ENCODE measurements at regions not wholly inside any gene's neighbourhood (a gene's known extent, or its start where the extent isn't known, plus 50 kb on each side); places are given as distances from the start of the nearest gene placed in this dataset.

DNA sequence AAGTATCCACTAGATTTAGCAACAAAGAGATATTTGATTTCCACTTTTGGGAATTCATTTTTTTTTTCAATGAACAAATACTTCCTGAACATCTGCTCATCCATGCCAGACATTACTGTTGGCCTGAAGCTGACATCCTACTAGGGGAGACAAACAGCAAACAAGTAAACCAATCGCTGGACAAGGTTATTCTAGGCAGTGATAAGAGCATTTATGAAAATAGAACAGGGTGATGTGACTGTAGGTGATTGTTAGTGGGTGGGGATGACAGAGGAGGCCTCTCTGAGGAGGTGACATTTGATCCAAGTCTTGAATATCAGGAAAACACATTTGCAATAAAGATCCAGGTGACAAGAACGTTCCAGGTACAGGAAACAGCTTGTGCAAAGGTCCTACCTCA, 89.1 kb upstream of the FAM180A start:
- no peaks in the 10 kb centered on the region for H3K36me3 ChIP-seq (ENCODE audit: control insufficient read depth in 1 of 2, insufficient read depth in 2 of 2, low read length in 1 of 2)
- H3K9me3 ChIP-seq (ENCODE audit: control insufficient read depth, low read length), result no peaks in the 10 kb centered on the region
- DNase-seq, result no peak
- no peak overlapping the region for H3K27ac ChIP-seq (ENCODE audit: low read depth in 1 of 2, low read length in 2 of 2)
- H3K4me1 ChIP-seq (ENCODE audit: control insufficient read depth in 1 of 2, insufficient read depth in 2 of 2, low read length in 2 of 2), result no peaks in the 10 kb centered on the region
- WGBS, 2 donors, result 48 to 58% methylated on average over 2 of the region's 2 CpGs
- ATAC-seq (ENCODE audit: low FRiP score), result no peak
- intact Hi-C loops (cut with DNase I), result no loop called here
- H3K27me3 ChIP-seq (ENCODE audit: control insufficient read depth in 1 of 2, insufficient read depth in 2 of 2, low read length in 1 of 2), result no peaks in the 10 kb centered on the region
- H3K4me3 ChIP-seq (ENCODE audit: low read length in 2 of 2), result no peak overlapping the region

DNA sequence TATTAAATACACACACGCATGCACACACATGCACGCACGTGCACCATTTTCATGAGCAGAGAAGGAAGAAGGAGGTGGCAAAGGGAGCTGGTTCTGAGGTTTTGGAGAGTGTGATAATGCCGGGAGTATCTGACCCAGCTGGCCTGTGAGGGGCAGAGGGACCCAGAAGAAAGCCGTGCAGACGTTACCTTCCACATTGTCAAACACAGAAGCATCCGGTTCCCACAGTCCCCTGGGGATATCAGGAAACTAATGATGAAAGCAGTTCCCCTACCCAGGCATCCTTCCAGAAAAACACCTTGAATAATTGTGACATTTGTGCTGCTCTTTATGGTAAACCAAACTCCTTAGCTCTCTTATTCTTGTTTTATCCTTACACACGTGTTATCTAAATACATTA, 85.7 kb upstream of the FAM180A start:
- Histone ChIP-seq H3K9me3 (ENCODE audit: control insufficient read depth, low read length) (no peaks in the 10 kb centered on the region), H3K36me3 (ENCODE audit: control insufficient read depth in 1 of 2, insufficient read depth in 2 of 2, low read length in 1 of 2) (no peaks in the 10 kb centered on the region), H3K4me1 (ENCODE audit: control insufficient read depth in 1 of 2, insufficient read depth in 2 of 2, low read length in 2 of 2) (no peaks in the 10 kb centered on the region), H3K4me3 (ENCODE audit: low read length in 2 of 2) (no peak overlapping the region), H3K27ac (ENCODE audit: low read depth in 1 of 2, low read length in 2 of 2) (no peak overlapping the region), H3K27me3 (ENCODE audit: control insufficient read depth in 1 of 2, insufficient read depth in 2 of 2, low read length in 1 of 2) (no peaks in the 10 kb centered on the region)
- intact Hi-C loops (cut with DNase I), result no loop called here
- WGBS, 2 donors, result 47 to 52% methylated on average over 8 of the region's 8 CpGs
- no peak for DNase-seq
- ATAC-seq (ENCODE audit: low FRiP score), result no peak

DNA sequence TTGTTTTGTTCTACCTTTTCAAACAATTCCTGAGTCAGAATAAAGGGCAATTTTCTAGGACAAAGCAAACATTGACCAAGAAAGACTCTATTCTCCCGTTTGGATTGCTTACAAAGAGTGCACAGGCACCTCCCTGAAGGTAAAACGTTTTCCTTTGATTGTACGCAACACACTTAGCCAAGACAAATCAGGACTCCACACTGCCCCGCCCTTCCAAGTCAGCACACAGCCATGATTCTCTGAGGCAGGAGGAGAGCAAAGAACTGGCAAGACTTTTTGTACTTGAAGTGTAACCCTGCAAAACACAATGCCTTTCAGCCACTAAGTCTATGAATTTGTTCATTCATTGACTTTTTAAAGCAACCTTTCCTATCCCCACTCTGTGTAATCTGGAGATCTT, 85.0 kb upstream of the FAM180A start:
- Histone ChIP-seq H3K4me3 (ENCODE audit: low read length in 2 of 2) (no peak overlapping the region), H3K27me3 (ENCODE audit: control insufficient read depth in 1 of 2, insufficient read depth in 2 of 2, low read length in 1 of 2) (no peaks in the 10 kb centered on the region), H3K9me3 (ENCODE audit: control insufficient read depth, low read length) (no peaks in the 10 kb centered on the region), H3K27ac (ENCODE audit: low read depth in 1 of 2, low read length in 2 of 2) (no peak overlapping the region), H3K36me3 (ENCODE audit: control insufficient read depth in 1 of 2, insufficient read depth in 2 of 2, low read length in 1 of 2) (no peaks in the 10 kb centered on the region), H3K4me1 (ENCODE audit: control insufficient read depth in 1 of 2, insufficient read depth in 2 of 2, low read length in 2 of 2) (no peaks in the 10 kb centered on the region)
- DNase-seq (no peak), ATAC-seq (ENCODE audit: low FRiP score) (no peak)
- intact Hi-C loops (cut with DNase I), result no loop called here
- 63 to 64% methylated on average over 4 of the region's 4 CpGs for WGBS, 2 donors

DNA sequence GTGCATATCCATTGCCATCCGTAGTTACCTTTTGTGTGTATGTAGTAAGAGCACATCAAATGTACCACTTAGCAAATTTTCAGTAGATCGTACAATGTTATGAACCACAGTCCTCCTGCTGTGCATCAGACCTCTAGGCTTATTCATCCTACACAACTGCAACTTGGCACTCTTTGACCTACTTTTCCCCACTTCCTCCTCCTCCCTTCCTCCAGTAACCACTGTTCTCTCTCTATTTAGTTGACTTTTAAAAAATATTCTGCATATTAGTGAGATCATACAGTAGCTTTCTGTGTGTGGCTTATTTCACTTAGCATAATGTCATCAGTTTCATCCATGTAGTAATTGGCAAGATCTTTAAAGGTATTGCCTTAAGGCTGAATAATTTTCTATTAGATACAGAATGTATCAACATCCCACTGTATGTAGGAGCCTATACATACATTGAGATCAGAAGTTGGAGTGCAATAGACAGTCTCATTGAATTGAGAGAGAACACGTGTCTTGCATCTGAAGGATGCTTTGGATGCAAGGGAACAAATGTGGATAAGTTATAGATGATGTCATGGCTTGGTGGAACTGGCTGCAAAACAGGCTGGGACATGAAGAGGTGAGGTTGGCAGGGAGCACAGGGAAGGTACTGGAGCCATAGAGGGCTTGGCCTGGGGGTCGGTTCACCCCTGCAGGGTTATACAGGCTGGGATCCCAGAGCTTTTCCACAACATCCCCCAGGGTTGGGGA, 83.0 kb upstream of the FAM180A start:
- H3K4me3 ChIP-seq (ENCODE audit: low read length in 2 of 2), result no peak overlapping the region
- DNase-seq (no peak), ATAC-seq (ENCODE audit: low FRiP score) (no peak)
- no peaks in the 10 kb centered on the region for H3K4me1 ChIP-seq (ENCODE audit: control insufficient read depth in 1 of 2, insufficient read depth in 2 of 2, low read length in 2 of 2)
- intact Hi-C loops (cut with DNase I), result no loop called here
- 64 to 67% methylated on average over 4 of the region's 4 CpGs for WGBS, 2 donors
- no peak overlapping the region for H3K27ac ChIP-seq (ENCODE audit: low read depth in 1 of 2, low read length in 2 of 2)
- H3K36me3 ChIP-seq (ENCODE audit: control insufficient read depth in 1 of 2, insufficient read depth in 2 of 2, low read length in 1 of 2), result no peaks in the 10 kb centered on the region
- H3K9me3 ChIP-seq (ENCODE audit: control insufficient read depth, low read length), result no peaks in the 10 kb centered on the region
- no peaks in the 10 kb centered on the region for H3K27me3 ChIP-seq (ENCODE audit: control insufficient read depth in 1 of 2, insufficient read depth in 2 of 2, low read length in 1 of 2)

DNA sequence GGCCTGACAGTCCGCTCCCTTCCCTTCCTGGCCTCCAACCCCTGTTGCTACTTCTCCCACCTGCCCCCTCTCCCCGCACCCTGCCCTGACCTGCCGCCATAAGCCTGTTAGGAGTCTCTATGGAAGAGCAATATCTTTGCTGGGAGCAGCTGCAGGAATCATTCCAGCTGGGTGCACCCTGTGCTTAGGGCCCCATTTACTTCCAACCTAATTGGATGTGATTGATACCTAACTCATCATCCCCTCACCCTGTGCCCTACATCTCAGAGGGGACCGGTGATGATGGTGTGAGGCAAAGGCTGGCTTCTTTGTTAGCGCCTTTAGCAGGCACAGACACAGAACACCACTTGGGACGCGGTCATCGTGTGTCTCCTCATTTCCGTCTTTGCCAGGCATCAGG, 80.0 kb upstream of the FAM180A start:
- 73 to 82% methylated on average over 9 of the region's 9 CpGs for WGBS, 2 donors

DNA sequence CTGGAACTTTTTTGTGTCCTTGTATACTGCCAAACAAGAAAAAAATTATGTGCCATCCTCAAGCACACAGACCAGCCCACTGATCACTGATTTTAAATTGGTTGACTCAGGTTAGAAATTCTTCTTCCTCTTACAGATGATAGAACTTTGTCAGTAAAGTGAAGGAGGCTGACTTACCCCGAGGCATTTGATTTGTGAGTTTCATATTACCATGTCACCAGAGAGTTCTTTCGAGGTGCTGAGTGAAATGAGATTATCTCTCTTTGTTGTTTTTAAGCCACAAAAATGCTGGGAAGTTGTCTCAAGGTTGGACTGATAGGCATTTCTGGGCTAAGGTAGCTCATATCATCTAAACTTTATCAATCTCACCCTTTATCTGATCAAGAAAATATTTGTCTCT, 78.8 kb upstream of the FAM180A start:
- Histone ChIP-seq H3K27ac (ENCODE audit: low read depth in 1 of 2, low read length in 2 of 2) (no peak overlapping the region), H3K4me3 (ENCODE audit: low read length in 2 of 2) (no peak overlapping the region), H3K9me3 (ENCODE audit: control insufficient read depth, low read length) (no peaks in the 10 kb centered on the region), H3K27me3 (ENCODE audit: control insufficient read depth in 1 of 2, insufficient read depth in 2 of 2, low read length in 1 of 2) (no peaks in the 10 kb centered on the region), H3K36me3 (ENCODE audit: control insufficient read depth in 1 of 2, insufficient read depth in 2 of 2, low read length in 1 of 2) (no peaks in the 10 kb centered on the region), H3K4me1 (ENCODE audit: control insufficient read depth in 1 of 2, insufficient read depth in 2 of 2, low read length in 2 of 2) (no peaks in the 10 kb centered on the region)
- ATAC-seq (ENCODE audit: low FRiP score), result no peak
- DNase-seq, result no peak
- intact Hi-C loops (cut with DNase I), result no loop called here
- 65 to 76% methylated on average over 2 of the region's 2 CpGs for WGBS, 2 donors

More for the DNA sequence above, 80.0 kb upstream of the FAM180A start:
- Histone ChIP-seq H3K4me1 (ENCODE audit: control insufficient read depth in 1 of 2, insufficient read depth in 2 of 2, low read length in 2 of 2) (no peaks in the 10 kb centered on the region), H3K27me3 (ENCODE audit: control insufficient read depth in 1 of 2, insufficient read depth in 2 of 2, low read length in 1 of 2) (no peaks in the 10 kb centered on the region), H3K9me3 (ENCODE audit: control insufficient read depth, low read length) (no peaks in the 10 kb centered on the region), H3K36me3 (ENCODE audit: control insufficient read depth in 1 of 2, insufficient read depth in 2 of 2, low read length in 1 of 2) (no peaks in the 10 kb centered on the region), H3K4me3 (ENCODE audit: low read length in 2 of 2) (no peak overlapping the region), H3K27ac (ENCODE audit: low read depth in 1 of 2, low read length in 2 of 2) (no peak overlapping the region)
- DNase-seq (no peak), ATAC-seq (ENCODE audit: low FRiP score) (no peak)
- intact Hi-C loops (cut with DNase I), result no loop called here

DNA sequence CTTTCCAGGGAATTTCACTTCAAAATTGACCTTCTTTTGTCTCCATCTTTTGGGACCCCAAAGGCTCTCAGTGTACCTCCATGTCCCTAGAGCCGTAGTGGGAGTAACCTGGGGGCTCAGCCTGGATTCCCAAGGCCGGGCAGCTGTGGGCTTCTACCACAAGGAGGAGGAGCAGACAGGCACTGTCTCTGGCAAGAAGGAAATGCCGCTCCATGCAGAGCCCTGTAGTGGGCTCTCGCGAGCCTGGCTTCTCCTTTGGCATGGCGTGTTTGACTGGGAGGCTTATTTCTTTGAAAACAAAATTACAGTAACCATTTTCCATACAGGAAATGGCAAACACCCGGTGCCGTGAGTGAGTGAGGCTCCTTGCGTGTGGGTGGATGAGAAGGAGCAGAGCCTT, 76.8 kb upstream of the FAM180A start:
- DNase-seq, result no peak
- no peak for ATAC-seq (ENCODE audit: low FRiP score)
- Histone ChIP-seq H3K4me1 (ENCODE audit: control insufficient read depth in 1 of 2, insufficient read depth in 2 of 2, low read length in 2 of 2) (no peaks in the 10 kb centered on the region), H3K36me3 (ENCODE audit: control insufficient read depth in 1 of 2, insufficient read depth in 2 of 2, low read length in 1 of 2) (no peaks in the 10 kb centered on the region), H3K9me3 (ENCODE audit: control insufficient read depth, low read length) (no peaks in the 10 kb centered on the region), H3K27me3 (ENCODE audit: control insufficient read depth in 1 of 2, insufficient read depth in 2 of 2, low read length in 1 of 2) (no peaks in the 10 kb centered on the region), H3K4me3 (ENCODE audit: low read length in 2 of 2) (no peak overlapping the region), H3K27ac (ENCODE audit: low read depth in 1 of 2, low read length in 2 of 2) (no peak overlapping the region)
- intact Hi-C loops (cut with DNase I), result no loop called here
- 79% methylated on average over 9 of the region's 9 CpGs for WGBS, 2 donors

DNA sequence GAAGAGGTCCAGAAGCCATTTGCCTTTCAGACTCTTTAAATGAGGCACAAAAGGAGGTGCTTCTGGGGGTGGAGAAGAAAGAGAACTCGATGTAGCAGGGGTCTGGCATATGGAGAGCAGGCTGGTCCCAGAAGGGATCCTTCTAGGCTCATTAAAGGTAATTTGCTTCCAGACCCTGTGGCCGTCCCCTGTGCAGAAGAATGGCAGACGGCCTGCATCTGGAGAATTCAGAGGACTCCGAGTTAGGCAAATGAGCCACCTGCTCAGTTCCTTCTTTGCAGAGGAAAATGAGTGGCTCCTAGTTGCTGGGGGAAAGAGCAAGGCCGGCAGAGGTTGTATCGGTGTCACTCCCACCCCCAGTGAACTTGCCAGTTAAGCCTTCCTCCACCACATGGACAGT, 73.8 kb upstream of the FAM180A start:
- no peak for ATAC-seq (ENCODE audit: low FRiP score)
- Histone ChIP-seq H3K4me3 (ENCODE audit: low read length in 2 of 2) (no peak overlapping the region), H3K36me3 (ENCODE audit: control insufficient read depth in 1 of 2, insufficient read depth in 2 of 2, low read length in 1 of 2) (no peaks in the 10 kb centered on the region), H3K27me3 (ENCODE audit: control insufficient read depth in 1 of 2, insufficient read depth in 2 of 2, low read length in 1 of 2) (no peaks in the 10 kb centered on the region), H3K4me1 (ENCODE audit: control insufficient read depth in 1 of 2, insufficient read depth in 2 of 2, low read length in 2 of 2) (no peaks in the 10 kb centered on the region), H3K9me3 (ENCODE audit: control insufficient read depth, low read length) (no peaks in the 10 kb centered on the region), H3K27ac (ENCODE audit: low read depth in 1 of 2, low read length in 2 of 2) (no peak overlapping the region)
- intact Hi-C loops (cut with DNase I), result no loop called here
- no peak for DNase-seq
- WGBS, 2 donors, result 85% methylated on average over 6 of the region's 6 CpGs

DNA sequence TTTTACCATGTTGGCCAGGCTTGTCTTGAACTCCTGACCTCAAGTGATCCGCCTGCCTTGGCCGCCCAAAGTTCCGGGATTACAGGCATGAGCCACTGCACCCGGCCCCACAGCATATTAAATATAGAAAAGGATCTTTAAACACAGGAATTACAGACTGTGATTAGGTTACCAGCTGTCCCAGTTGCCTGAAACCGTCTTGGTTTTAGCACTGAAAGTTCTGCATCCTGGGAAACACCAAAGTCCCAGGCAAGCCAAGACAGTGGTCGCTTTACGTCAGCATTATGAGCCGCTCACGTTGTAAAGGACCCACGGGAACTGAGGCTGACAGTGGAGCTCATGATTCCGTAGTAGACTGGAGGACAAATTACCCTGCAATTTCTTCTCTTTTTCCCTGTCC, 69.0 kb upstream of the FAM180A start:
- Histone ChIP-seq H3K4me3 (ENCODE audit: low read length in 2 of 2) (no peak overlapping the region), H3K27me3 (ENCODE audit: control insufficient read depth in 1 of 2, insufficient read depth in 2 of 2, low read length in 1 of 2) (no peaks in the 10 kb centered on the region), H3K9me3 (ENCODE audit: control insufficient read depth, low read length) (no peaks in the 10 kb centered on the region), H3K27ac (ENCODE audit: low read depth in 1 of 2, low read length in 2 of 2) (no peak overlapping the region), H3K36me3 (ENCODE audit: control insufficient read depth in 1 of 2, insufficient read depth in 2 of 2, low read length in 1 of 2) (no peaks in the 10 kb centered on the region), H3K4me1 (ENCODE audit: control insufficient read depth in 1 of 2, insufficient read depth in 2 of 2, low read length in 2 of 2) (no peaks in the 10 kb centered on the region)
- intact Hi-C loops (cut with DNase I), result no loop called here
- DNase-seq (no peak), ATAC-seq (ENCODE audit: low FRiP score) (no peak)
- 63 to 74% methylated on average over 11 of the region's 11 CpGs for WGBS, 2 donors
